ENCODE measurements at regions not wholly inside any gene's neighbourhood (a gene's known extent, or its start where the extent isn't known, plus 50 kb on each side); places are given as distances from the start of the nearest gene placed in this dataset.
"Not testable (repeated sequence)": the region's sequence is repeated elsewhere in the genome, so short reads cannot be mapped to it uniquely, and the experiment has no call there.

DNA sequence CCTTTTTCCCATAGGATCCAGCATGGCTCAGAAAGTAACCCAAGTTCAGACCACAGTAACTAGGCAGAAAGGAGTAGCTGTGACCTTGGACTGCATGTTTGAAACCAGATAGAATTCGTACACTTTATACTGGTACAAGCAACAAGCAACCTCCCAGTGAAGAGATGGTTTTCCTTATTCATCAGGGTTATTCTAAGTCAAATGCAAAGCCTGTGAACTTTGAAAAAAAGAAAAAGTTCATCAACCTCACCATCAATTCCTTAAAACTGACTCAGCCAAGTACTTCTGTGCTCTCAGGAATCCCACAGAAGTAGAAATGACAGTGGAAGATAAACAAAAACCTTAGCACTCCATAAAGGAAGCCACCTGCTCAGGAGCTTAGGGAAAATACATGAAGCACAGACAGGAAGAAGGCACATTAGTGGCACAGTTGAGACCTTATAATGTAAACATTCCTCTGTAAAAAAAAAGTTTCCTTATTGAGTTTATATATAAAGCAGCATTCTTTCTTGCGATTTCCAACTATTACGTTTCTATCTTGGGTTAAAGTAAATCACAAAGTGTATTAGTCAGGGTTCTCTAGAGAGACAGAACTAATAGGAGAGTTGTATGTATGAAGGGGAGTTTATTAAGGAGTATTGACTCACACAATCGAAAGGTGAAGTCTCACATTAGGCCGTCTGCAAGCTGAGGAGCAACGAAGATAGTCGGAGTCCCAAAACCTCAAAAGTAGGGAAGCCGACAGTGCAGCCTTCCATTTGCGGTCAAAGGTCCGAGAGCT is 398.4 kb downstream of the DAD1 start:
- peak; percentile 31 for DNase-seq (ENCODE audit: low read depth)

DNA sequence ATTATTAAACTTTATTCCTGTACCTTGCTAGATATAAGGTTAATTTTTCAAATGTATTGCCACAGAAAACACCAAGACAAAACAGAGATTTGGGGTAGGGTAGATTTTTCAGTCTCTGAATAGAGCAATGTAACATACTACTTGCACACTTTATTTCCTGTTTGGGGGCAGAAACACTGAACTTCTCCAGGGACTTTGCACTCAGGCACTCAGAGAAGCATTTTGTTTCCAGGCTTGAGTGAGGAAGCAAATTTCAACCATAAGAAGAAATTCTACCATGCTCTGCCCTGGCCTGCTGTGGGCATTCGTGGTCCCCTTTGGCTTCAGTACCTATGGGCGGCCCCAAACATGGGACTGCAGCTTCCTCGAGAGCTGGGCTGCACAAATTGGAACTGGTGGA is 399.1 kb downstream of the DAD1 start:
- DNase-seq (ENCODE audit: low read depth) = no peak

DNA sequence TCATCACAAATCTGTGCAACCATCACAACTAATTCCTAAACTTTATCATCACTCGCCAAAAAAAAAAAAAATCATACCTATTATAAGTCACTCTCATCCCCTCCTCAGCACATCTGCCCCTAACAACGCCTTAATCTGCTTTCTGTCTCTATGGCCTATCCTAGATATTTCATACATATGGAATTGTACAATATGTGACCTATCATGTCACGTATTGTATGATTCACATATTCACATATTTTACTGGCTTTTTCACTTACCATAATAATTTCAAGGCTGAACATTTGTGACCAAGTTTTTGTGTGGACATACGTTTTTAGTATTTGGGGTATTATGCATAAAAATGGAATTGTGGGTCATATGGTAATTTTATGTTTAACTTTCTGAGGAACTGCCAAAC is 400.7 kb downstream of the DAD1 start:
- no peak for DNase-seq (ENCODE audit: low read depth)

DNA sequence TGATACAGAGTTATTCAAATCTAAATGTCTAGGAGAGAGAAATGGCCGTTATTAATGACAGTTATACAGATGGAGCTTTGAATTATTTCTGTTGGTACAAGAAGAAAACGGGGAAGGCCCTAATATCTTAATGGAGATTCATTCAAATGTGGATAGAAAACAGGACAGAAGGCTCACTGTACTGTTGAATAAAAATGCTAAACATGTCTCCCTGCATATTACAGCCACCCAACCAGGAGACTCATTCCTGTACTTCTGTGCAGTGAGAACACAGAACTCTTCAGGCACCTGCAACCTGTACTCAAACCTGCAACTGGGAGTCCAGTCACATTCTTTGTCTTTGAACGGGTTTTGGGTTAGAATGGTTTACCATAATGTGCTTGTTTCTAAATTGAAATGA is 403.2 kb downstream of the DAD1 start:
- DNase-seq (ENCODE audit: low read depth) = no peak

DNA sequence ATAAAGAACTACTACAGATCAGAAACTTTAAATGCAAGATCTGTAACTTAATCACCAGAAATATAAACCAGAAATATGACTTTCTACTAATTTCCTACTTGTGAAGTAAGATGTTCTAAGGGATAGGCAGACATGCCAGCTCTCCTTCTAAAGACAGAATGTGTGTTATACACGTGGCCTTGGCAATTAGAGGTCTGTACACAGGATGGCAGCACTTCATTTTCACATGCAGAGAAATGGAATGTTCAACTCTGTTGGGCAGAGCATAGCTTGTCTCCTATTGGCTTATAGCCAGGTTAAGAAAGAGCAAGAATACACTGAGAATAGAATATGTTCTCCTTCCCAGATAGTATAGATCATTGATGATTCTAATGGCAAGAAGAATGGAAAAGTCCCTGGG is 403.8 kb downstream of the DAD1 start:
- DNase-seq (ENCODE audit: low read depth) = no peak

DNA sequence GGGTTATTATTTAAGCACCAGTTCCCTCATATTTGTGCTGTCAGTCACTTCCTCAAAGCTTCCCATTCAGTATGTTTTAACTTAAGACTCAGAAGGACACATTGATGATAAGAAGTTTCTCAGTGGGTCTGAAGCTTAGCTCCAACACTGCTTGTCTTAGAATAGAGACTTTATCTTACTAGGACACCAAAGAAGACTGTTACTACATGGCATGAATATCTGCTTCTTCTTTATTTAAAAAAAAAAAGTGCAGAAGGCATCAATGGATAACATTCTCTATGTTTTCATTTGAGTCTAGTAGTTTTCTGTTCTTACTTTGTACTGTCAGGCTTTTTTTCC is 404.2 kb downstream of the DAD1 start:
- no peak for DNase-seq (ENCODE audit: low read depth)

DNA sequence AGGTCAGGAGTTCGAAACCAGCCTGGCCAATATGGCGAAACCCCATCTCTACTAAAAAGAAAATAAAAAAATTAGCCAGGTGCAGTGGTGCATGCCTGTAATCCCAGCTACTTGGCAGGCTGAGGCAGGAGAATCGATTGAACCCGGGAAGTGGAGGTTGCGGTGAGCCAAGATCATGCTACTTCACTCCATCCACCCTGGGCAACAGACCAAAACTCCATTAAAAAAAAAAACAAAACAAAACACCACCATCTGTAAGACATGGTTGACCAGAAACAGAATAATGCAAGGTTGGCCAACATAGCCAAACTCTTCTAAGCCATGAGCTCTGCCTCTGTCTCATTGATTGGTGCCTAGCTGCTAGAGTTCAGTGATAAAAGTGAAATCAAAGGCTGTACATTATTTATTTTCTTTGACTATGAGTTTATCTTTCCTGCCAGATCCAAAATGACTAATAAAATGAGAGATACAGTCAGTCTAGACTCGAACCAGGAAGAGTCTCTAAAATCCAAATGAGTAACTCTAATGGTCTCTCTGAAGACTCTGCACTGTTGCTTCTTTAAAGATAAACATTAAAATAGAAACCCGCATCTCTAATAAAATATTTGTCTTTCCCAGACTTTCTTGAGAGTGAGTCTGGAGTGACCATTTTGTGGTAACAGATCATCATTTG is 404.7 kb downstream of the DAD1 start:
- DNase-seq (ENCODE audit: low read depth) = no peak

DNA sequence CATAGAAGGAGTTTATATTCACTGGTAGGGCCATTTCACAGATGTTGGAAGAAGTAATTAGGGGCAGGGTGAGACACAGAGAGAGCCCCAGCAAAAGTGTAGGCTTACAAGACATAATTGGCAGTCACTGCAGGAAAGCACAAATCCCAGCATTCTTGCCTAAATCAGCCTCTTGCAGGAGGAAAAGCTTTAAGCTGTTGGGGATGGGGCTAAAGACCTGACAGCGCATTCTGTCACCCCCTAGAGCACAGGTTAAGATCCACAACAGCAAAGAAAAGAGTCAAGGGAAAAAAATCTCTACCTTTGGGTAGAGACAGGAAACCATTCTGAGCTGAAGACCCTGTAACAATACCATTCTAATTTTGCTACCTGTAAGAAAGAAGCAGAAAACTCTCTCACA is 409.0 kb downstream of the DAD1 start:
- no peak for DNase-seq (ENCODE audit: low read depth)

DNA sequence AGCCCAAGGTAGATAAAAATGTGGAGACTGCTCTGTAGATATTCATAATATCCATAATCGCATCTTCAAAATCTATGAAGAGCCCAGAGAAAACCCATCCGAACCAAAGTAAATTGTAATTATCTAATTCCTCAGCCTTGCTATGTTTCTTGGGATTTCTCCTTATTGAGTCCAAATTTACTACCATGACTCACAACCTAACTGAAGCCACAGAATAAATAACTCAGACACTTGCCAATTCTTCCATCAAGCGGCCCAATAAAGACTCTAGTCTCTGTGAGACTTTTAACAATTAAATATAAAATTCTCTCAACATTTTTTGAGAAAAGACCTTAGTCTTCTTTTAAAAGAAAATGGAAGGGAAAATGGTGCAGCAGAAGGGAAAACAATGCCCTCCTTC is 409.8 kb downstream of the DAD1 start:
- no peak for DNase-seq (ENCODE audit: low read depth)

DNA sequence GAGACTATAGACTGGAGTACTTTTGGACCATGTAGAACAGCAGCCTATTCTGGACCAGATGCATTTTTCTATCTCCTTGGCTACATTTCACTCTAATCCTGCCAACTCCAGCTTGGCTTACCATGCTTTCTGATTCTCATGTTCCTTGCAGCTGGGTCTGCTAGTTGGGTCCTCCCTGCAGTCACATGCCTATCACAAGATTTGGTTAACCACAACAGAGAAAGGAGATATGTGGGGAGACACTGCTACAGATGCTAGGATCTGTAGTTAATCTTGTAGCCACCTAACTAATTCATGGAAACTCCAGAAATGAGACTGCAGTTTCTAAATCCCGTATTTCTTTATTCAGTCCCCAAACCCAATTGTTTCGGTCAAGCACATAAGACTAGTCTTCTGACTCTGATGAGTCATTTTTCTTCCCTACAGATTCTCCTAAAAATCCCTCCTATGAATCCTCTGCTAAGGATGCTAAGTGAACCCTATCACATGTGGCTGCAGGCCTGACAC is 410.6 kb downstream of the DAD1 start:
- DNase-seq (ENCODE audit: low read depth) = no peak

DNA sequence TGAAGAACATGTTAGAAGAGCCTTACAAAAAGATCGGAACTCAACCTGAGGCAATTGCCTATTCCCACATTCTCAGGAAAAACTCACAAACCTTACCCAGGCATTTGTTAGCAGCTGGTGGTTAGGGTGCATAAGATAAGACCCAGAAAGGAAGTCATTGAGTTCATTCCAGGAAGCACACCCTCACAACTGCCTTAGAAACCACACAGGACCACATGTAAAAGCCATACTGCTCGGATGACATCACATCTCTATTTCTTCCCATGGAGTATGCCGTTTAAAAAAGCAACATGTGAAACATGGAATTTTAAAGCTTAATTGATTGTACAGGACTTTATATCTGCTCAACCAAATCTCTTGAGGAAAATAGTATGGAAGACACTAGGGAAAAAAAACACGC is 411.2 kb downstream of the DAD1 start:
- no peak for DNase-seq (ENCODE audit: low read depth)

DNA sequence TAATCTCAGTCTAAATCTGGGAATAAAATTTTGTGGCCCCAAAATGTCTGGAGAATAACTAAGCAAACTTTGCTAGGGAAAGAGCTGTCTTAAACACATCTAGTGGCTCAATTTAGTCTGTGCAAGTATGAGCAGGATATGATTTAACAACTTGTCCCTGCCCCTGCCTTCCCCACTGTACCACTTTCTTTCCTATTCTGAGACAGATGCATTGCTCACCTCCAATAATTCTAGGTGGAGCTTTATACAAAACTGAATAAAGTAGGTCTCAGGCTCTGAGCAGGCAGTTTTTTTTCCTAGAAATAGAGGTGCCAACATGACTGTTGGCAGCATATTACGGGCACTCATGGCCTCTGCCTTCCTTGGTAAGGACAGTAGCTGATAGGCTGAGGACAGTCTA is 412.1 kb downstream of the DAD1 start:
- no peak for DNase-seq (ENCODE audit: low read depth)

DNA sequence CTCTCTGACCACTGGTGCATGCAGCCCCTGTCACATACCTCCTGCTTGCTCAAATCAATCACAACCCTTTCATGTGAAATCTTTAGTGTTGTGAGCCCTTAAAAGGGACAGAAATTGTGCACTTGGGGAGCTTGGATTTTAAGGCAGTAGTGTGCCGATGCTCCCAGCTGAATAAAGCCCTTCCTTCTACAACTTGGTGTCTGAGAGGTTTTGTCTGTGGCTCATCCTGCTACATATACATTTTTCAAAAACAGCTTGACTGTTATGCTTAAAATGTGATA is 413.8 kb downstream of the DAD1 start:
- DNase-seq (ENCODE audit: low read depth) = not testable (repeated sequence)

DNA sequence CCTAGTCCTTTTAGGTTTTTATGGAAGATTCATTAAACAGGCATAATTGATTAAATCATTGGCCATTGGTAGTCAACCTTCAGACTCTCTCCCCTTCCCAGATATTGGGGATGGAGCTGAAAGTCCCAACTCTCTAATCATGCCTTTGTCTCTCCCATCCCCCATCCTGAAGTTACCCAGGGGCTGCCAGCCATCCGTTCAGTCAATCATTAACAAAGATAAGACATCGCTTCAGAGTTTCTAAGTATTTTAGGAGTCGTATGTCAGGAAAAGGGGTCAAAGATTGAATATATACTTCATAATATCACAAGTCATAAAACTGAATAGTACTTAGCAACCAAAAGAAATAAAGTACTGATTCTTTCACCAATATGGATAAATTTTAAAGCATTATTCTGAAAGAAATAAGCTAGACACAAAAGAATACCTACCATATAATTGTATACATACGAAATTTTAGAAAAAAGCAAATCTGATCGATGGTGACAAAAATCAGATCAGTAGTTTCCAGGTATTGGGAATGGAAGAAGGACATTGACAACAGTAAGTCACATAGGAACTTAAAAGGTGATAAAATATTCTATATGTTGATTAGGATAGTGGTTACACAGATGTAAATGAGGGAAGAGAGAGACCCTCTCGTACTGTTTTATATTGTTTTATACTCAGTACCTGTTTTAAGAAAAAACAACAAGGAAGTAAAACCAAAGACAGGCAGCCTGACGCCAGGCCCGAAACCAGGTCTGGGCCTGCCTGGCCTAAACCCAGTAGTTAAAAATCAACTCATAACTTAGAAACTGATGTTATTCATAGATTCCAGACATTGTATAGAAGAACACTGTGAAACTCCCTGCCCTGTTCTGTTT is 414.4 kb downstream of the DAD1 start:
- DNase-seq (ENCODE audit: low read depth) = no peak

DNA sequence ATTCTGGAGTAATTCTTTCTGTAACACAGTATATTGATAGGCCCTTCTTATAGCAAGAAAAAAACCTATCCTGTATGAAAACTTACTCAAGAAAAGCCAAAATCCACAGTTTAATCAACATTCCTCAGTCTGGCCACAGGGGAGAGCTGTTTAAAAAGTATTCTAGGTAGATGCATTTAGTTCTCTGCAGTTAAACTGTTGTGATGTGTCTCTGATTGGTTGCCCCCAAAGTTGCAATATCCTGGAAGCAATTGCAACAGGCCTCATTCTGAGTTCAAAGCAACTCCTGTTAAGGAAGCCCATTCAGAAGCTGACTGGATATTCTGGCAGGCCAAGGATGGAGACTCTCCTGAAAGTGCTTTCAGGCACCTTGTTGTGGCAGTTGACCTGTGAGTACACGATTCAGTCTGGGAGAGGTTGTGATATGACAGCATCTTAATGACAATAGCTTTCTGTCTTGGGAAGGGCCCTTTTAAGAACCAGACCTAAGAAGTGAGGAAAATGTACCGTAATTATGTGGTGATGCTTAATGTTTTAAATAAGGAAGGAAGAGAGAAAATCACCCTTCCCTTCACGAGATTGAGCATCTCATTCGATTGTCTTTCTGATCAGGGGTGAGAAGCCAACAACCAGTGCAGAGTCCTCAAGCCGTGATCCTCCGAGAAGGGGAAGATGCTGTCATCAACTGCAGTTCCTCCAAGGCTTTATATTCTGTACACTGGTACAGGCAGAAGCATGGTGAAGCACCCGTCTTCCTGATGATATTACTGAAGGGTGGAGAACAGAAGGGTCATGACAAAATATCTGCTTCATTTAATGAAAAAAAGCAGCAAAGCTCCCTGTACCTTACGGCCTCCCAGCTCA is 420.7 kb downstream of the DAD1 start:
- no peak for DNase-seq (ENCODE audit: low read depth)

DNA sequence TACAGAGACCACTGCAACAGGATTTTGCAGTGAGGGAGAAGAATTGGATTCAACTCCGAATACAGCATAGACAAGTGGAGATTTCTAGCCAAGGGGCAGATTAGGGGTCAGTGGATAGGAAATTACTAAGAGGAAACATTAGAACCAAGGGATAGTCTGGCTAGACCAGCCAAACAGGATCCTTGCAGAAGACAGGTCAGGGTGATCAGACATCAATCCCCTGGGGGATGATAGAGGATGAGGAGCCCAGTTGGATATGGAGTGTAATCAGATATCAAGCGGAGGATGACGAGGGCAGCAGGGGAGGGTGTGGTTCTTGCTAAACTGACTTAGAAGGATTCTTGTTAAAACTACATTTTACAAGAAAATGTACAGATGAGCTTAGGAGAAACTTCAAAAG is 424.4 kb downstream of the DAD1 start:
- DNase-seq (ENCODE audit: low read depth) = no peak

DNA sequence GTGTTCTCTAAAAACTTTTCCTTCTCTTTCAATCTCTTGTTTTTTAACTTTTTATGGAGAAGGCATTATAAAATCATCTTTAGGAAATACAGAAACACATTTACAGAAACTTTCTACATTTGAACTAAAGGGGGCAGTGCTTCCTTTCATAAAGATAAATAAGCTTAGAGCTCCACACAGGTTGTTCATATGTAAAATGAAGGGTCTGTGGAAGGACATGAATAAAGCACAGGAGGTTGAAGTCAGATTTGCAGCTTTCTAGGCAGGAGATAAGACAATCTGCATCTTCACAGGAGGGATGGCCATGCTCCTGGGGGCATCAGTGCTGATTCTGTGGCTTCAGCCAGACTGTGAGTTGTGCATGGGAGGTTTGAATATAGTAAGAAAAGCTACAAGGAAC is 426.0 kb downstream of the DAD1 start:
- DNase-seq (ENCODE audit: low read depth) = no peak

DNA sequence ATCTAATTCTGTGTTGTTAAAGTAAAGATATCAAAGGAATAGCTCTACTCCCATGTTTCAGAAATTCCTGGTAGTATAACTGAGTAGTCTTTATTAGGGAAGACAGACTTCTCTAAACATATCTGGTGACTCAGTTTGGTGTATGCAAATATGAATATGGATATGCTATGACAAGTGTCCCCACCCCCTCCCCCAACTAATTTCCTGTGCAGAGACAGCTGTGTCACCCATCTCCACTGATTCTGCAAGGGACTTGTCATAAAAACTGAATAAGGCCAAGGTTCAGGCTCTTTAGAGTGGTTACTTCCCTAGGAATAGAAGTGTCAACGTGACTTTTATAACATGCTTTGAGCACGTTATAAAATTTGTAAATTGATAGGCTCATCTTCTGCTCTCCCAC is 429.1 kb downstream of the DAD1 start:
- DNase-seq (ENCODE audit: low read depth) = no peak

DNA sequence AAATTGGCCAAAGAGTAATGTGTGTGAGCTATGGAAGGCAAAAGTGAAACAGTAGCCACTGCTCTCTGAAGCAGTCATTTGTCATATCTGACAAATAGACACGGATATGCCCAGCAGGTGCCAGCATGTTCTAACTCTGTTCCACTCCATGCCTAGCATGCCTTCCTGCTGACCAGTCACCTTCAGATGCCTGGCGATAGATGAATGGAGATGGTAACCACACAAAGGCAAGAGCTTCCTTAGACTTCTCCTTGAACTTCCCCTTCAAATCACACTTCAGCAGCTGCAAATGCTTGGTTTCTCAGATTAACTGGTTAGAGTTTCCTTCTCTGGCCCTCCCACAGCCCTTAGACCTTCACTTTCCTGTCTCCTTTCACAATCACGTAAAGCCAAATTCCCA is 429.9 kb downstream of the DAD1 start:
- DNase-seq (ENCODE audit: low read depth) = no peak

DNA sequence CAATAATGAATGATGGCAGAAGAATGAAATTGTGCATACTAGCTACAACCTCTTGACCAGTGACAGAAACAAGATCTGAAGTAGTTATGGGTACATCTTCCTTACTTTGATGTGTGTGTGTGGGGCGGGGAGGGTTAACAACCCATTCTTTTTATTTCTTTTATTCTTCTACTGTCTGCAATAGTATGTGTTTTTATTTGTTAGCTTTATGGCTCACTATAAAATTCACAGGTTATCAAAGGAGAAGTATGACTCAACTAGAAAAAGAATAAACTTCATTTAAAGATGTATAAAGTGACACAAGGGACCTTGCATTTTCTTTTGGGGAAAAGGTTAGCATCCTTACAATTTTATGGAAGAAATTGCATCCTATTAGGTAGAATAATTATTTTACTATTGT is 430.5 kb downstream of the DAD1 start:
- DNase-seq (ENCODE audit: low read depth) = no peak

DNA sequence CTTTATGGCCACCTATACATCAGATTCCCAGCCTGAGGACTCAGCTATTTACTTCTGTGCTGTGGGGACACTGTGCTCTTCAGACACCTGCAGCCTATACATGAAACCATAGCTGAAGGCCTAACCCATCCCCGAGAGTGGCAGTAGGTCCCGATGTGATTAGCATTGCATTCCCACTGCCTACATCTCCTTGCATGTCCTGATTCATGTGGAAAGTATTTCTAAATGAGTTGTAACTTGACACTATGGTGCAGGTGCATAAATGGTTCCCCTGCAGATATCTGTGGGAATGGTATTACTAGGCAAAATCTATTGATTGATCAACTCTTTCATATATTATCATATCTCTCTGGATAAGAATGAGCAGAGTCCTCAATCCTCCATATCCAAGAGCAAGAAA is 433.5 kb downstream of the DAD1 start:
- DNase-seq (ENCODE audit: low read depth) = no peak

DNA sequence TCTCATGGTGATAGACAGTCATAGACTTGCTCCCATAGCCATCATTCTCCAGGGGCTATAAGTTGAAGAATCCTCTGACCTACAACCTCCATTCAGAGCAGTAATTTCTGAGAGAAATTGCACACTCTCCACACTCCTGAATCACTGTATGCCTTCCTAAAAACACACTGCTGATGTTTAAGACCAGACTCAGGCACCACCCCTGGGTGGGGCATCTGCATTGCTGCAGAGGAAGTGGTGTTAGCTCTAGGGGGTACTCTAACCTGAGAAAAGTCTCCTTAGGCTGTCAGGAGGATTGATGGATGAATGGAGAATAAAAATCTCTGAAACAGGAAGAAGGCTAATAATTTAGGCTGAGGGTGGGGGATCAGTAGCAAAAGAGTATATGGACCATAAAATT is 436.1 kb downstream of the DAD1 start:
- no peak for DNase-seq (ENCODE audit: low read depth)
